Chondrocyte (in vitro differentiated cells): ENCODE measurements at regions not wholly inside any gene's neighbourhood (a gene's known extent, or its start where the extent isn't known, plus 50 kb on each side); places are given as distances from the start of the nearest gene placed in this dataset.

Experiments
- DNase-seq: peaks from one replicate; pipeline ENCODE4 v3.0.0; 2021; ENCODE audit warnings: mixed read lengths, low spot score
- H3K27ac Mint-ChIP-seq: one replicate; pipeline ENCODE4 v1.8.0; 2021; ENCODE audit warnings: mild to moderate bottlenecking, moderate library complexity, mixed read lengths; ENCODE audit not compliant: unreplicated experiment
- H3K27me3 Mint-ChIP-seq: 2 replicates; pipeline ENCODE4 v1.8.0; 2021; ENCODE audit warnings: low read depth, mixed read lengths
- H3K36me3 Mint-ChIP-seq: 2 replicates; pipeline ENCODE4 v1.8.0; 2021; ENCODE audit warnings: low read depth, mixed read lengths
- H3K4me1 Mint-ChIP-seq: 2 replicates; pipeline ENCODE4 v1.8.0; 2021; ENCODE audit warnings: low read depth, mild to moderate bottlenecking, mixed read lengths
- H3K4me3 Mint-ChIP-seq: one replicate; pipeline ENCODE4 v1.8.0; 2021; ENCODE audit warnings: mild to moderate bottlenecking, moderate library complexity, mixed read lengths; ENCODE audit not compliant: unreplicated experiment
- H3K9me3 Mint-ChIP-seq: 2 replicates; pipeline ENCODE4 v1.8.0; 2021; ENCODE audit warnings: low read depth, mixed read lengths
- CTCF ChIP-seq: fragments of 200-600 bp; sonication (generic); IDR thresholded peaks from 2 replicates; pipeline ENCODE4 v1.5.0; 2021; ENCODE audit warnings: antibody characterized with exemption, mild to moderate bottlenecking, moderate library complexity

- Mint-ChIP-seq H3K4me3 (no peak overlapping the region), H3K9me3 (no peaks in the 10 kb centered on the region), H3K27ac (no peak overlapping the region), H3K4me1 (peaks cover 5% of the 10 kb centered on the region), H3K27me3 (no peaks in the 10 kb centered on the region), H3K36me3 (peaks cover 18% of the 10 kb centered on the region)
- TF ChIP-seq CTCF = no peak
- no peak for DNase-seq
Measured at GRCh38 chr20:19964289-19965265, 52.6 kb upstream of the NAA20 start.

- DNase-seq = no peak
- Mint-ChIP-seq H3K9me3 (no peaks in the 10 kb centered on the region), H3K4me1 (peaks cover 11% of the 10 kb centered on the region), H3K36me3 (peaks cover 15% of the 10 kb centered on the region), H3K4me3 (no peak overlapping the region), H3K27me3 (no peaks in the 10 kb centered on the region), H3K27ac (no peak overlapping the region)
- TF ChIP-seq CTCF = no peak
Measured at GRCh38 chr20:19966840-19967239, 50.3 kb upstream of the NAA20 start.
